EL (cell line): ENCODE measurements at regions not wholly inside any gene's neighbourhood (a gene's known extent, or its start where the extent isn't known, plus 50 kb on each side); places are given as distances from the start of the nearest gene placed in this dataset.

Experiments
- DNase-seq: peaks from one replicate; pipeline ENCODE4 v3.0.0-alpha.2; 2016

DNA sequence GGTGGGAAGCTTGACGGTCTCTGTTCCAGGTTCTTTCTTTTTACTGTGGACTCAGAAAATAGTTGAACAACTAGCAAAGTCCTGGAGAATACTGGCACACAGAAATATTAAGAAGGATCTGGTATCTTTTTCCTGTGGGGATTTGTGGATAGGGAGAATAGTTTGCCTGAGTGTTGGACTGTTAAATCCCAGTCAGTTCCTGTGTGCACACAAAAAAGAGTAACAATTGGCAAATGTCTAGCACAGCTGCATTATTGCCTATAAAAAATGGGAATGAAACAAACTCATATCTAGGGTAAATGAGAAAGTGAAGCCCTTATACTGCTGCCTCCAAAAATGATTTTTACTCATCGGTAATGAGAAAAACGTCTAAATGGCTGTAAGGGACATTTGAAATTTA is 828.2 kb downstream of the JRKL start:
- no peak for DNase-seq

DNA sequence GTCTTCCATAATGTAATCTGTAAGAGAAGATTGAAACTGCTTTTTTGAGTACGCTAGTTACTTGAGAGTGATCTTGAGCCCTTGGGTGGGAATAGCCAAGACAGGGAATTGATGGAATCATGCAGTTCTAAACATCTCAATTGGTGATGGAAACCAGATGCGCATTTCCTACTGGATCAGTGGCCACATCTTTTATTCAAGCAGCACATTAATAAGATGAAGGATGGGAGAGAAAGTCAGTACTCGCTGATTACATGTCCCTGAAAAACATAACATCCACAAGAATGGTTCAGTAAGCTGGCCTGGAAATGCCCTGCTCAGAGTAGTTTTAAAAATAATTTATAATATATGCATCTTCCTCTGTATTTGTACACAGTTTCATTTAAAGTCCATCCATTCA is 833.8 kb downstream of the JRKL start:
- no peak for DNase-seq

DNA sequence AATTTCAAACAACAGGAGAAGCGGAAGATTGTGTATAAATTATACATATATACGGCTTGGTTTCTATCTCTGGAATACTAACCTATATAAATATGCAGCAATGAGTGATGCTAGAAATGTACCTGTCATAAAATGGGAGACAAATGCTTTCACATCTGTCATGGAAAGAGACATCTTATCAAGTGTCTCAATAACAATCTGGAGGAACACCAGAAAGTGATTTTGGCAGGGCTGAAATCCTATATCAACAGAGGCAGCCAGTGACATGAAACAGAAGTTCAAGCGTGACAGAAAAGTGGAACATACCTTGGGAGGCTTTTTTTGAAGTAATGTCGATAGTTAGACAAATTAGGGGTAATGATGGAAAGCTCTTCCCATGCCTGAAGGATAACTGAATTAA is 834.6 kb downstream of the JRKL start:
- DNase-seq = no peak

DNA sequence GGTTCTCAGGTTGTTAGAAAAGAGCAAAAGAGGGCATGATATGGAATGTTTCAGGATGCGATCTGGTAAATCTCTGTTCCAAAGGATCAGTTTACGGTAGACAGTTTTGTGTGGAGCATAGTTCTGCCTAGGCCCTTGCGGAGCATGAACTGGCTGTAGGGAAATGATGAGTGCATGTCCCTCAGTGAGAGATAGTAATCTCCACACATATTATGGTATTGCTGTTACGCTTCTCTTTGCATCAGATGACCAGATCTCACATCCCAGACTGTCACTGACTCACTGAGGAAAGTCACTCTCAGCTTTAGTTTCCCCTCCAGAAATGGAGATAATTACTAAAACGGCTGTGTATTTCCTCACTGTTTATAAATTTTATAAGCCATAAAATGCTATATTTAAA is 836.0 kb downstream of the JRKL start:
- DNase-seq = no peak

DNA sequence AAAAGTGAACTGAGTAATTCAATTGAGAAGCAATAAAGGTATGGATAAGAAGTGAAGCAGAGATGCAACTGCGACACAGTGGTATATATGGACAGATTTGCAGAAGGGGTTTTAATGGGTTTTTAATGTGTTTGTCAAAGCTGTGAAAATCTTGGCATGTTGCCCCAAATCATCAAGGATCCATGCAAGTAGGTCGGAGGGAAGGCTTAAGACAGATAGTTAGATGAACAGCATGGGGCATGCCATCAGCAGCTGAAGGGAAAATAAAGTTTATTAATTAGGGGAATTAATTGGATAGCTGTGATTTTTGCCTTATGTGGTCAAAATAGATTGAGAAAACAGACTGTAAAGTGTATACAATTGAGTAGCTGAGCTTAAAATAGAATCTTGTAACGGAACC is 840.1 kb downstream of the JRKL start:
- DNase-seq = no peak

DNA sequence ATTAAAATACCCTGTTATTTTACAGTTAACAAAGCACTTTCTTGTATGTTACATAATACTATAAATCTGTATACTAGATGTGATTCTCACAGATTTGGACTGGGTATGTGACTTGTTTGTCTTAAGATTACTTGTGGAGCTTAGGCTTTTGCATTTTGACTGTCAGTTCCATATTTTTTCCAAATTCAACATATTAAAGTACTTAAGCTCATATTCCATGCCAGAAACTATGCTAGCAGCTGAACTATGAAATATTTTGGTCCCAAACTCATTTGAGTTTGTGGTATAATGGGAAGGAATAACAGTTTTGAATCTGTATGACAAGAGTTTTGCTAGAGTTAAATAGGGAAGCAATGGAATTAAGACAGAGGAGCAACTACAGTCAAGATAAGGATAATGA is 841.4 kb downstream of the JRKL start:
- DNase-seq = no peak

DNA sequence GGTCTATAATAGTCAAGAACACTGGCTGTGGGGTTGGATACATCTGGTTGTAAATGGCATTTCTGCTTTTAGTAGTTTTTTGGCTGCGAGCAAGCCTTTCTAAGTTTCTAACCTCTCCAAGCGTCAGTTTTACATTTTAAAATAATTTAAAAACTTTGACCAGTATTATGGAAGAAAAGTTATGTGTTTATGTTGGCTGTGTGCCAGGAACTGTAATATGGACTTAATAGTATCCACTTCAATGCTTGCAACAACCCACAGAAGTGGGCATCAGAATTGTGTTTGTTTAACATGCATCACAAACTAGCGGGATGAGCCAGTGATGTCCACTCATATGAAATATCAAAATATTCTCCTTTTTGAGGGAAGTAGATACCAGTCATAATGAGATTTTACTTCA is 844.2 kb downstream of the JRKL start:
- DNase-seq = no peak

DNA sequence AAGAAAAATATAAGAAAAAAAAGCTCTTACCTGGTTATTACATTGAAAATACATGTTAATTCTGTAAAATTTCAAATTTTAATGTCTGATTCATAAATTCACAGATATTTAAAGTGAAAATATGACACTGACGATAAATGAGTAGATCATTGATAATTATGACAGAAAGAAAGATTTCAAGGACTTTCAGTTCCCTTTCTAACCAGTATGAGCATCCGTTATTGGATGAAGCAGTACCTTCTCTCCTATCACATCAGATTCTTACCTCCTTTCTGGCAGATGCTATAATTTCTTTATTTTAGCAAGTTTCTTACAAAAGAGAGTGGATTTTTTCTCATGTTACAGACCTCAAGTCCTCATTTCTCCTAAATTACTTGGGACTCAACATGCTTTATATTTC is 847.3 kb downstream of the JRKL start:
- DNase-seq = no peak

DNA sequence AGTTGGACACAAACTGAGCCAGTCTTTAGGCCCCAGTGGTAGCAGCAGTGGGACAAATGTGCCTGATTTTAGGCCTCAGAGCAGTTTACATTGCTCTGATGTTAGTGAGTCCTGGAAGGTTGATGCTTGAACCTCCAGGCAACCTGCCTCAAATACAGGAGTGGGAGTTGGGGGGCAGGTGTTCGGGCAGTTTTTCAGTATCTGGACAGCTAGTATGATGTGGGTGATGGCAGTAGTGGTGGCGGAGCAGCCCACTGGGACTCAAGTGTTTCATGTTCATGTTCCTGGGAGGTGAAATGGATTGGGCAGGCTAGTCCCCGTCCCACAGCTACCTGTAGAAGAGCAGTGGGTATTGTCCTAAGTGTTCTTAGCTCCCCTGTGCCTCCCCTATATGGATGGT is 857.8 kb downstream of the JRKL start:
- DNase-seq = no peak

DNA sequence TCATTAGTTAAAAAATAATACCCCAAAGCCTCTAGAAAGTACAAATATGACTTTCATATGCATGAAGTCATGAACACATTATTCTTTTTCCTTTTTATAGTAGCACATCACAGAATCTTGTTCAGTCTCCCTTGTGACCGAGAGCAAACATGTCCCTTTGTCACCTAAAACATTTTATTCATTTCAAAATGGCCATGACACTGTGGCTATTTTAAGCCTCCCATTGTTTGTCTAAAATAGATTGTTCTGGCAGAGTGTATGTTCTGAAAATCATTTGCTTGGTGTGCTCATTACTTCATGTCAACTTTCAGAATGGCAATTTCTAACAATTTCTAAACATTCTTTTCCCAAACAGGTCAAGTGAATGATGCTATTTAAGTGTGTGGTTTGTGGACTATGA is 865.0 kb downstream of the JRKL start:
- no peak for DNase-seq

DNA sequence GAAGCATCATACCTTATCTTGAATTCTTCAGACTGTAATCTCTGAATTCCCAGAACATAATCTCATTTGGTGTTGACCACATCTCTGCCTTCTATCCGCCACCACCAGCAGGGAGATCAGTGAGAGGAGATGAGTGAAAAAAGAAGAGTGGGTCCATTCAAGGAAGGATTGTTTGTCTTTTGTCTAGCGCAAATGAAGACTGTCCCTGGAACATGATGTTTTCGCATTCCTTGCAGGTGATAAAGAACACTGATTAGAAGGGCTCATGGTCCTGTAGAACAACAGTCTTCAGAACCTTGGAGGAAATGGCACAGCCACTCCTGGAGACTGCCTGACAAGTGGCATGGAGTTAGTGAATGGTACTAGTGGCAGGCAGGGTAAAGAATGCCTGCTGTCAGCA is 869.6 kb downstream of the JRKL start:
- DNase-seq = no peak

DNA sequence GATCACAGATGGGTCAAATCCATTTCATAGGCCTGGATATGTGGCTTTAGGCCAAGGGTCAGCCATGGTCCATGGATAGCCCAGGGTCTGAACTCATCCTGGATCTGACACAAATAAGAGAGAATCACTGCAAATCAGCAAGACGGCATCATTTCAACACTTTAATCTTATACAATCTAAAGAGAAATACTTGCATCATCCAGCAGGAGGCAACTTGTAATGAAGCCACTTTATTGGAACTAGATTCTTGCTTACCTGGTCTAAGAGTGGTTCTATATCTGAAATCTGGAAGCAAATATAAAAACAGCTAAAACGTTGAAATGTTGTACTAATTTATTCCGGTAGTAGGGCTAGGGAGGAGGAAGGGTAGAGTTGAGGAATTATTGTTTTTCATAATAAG is 870.1 kb downstream of the JRKL start:
- no peak for DNase-seq

DNA sequence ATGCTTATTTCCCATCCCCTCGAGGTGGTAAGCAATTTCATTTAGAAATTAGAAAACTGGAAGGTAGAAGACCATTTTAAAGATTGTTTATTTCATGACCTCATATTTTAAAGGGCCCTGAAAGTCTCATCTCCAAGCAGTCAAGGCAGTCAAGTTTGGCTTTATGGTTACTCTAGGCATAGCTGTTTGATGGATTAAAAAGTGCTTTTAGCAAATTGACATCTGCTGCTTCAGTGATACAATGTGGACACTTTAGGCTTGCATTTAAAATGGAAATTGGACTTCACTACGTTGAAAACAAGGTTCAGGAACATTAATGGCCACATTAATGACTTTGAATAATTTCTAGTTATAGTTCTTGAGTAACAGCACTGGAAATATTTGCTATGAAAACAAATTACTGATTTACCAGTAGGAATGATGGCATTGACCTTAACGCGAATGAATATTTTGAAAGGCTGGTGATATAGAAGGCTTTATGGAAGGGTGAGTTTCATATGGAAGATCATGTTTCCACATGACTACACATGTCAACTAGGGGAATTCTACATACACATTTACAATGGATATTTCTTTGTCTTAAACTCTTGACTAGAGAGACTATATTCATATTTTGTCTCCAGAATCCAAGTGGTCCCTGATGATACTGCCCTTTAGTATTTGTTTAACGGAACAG is 873.5 kb downstream of the JRKL start:
- DNase-seq = no peak

DNA sequence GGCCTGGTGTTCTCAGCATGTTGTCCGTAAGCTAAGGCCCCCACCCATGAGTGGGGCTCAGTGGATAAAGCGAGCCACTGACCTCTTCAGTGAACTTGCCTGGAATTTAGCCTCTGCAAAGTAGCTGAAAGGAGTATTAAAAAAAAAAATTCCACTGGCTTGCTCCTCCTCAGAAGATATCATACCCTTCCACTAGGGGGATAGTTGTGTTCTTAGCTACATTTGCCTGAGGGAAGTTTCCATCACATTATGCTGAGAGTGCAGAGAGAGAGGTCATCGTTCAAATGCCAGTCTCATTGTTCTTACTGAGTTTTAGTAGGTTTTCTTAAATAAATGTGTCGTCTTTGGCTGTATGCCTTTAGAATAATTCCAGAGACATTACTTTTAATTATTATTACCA is 879.7 kb downstream of the JRKL start:
- DNase-seq = no peak

DNA sequence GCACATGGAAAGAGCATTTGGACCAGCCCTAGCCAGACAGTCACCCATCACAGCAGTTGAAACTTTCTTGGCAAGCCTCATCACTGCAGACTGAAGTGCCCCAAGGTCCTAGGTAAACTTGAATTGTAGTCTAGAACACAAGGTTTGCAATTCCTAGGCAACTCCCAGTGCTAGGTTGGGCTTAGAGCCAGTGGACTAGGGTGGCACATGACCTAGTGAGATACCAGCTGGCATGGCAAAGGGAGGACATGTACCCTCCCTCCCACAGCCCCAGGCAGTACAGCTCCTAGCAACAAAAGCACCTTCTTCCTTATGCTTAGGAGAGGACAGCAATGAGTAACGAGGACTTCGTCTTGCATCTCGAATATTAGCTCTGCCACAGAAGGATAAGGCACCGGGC is 889.5 kb downstream of the JRKL start:
- DNase-seq = no peak

DNA sequence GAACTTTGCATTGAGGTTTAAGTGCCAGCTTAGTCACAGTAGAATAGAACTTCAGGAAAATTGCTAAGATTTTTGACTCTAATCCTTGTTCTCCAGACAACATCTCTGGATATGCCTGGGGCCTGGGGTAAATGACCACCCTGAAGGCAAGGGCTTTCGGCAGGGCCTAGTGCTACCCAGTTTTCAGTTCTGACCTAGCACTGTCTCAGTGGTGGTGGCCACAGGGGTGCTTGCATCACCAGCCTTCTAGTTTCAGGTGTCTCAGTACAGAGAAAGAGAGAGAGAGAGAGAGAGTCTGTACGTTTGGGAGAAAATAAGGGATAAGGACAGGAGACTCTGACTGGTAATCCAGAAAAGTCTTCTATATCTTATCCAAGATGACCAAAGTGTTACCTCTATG is 890.5 kb downstream of the JRKL start:
- DNase-seq = no peak

DNA sequence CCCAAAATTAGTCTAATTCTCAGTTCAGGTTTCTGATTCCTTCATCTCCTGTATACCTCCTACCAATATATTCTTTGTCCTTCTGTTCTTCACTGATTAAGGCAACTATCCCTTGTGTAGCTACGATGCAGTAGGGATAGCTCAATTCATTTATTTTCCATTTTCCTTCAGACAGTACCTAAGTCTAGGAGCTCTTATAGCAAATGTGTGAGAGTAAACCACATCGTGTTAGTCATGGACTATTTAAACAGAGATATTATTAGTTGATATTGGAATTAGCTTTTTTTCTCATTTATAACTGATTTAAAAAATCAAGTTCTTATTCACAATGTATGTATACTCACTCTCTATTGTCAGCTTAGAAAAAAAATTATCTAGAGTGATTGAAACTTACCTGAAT is 900.0 kb downstream of the JRKL start:
- DNase-seq = no peak

DNA sequence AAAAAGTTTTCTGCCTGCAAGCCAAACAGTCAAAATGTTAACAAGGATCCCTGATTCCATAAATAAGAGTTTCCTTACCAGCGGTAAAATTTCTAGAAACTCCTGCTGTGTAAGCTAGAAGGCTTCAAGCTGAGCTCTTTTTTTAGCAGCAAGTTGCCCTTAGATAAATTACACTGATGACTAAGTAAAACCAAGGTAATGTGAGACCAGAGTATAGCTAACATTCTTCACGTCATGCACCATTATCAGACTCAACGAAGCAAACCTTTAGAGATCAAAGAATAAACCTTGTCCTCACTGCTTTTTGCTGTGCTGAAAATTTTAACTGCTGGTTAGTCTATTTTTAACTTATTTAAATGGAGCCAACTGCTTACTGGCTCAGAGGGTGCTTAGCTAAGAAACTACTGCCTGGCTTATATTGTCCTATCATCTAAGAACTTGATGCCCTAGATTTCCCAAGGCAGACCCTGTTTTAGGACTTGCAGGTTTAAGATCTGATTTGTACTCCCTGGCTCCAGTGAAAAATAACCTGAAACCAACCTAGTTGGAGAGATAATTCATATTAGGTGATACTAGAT is 900.7 kb downstream of the JRKL start:
- DNase-seq = no peak

DNA sequence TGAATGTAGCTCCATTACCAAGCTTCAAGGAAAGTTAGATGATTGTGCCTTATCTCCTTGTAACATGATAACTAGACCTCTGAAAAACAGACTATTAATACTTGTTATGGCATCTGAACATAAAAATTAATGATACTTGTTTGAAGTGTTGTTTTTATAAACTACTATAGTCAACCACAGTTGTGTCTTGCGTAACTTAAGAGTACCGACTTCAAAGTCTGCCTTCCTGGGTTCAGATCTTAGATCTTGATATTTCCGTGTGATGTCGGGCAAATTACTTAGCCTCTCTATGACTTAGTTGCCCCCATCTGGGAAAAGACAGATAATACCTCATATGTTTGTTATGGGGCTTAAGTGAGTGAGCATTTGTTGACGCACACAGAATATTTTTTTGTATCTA is 906.5 kb downstream of the JRKL start:
- DNase-seq = no peak

DNA sequence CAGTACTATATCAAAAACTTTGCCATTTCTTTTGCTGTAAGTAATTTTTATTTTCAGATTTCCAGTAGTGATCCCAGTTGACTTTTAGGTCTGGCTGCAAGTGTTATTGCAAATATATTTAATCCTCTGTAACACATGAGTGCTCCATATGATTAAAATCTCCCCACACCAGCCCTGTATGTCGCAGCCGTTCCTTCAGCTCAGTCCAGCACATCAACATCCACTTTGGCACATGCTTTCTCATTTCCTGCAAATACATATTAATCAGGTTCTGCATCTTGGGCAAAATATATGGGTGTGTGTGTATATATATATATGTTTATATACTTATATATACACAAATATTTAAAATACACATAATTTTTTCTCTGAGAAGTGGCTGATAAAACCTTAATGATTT is 919.5 kb downstream of the JRKL start:
- DNase-seq = no peak

DNA sequence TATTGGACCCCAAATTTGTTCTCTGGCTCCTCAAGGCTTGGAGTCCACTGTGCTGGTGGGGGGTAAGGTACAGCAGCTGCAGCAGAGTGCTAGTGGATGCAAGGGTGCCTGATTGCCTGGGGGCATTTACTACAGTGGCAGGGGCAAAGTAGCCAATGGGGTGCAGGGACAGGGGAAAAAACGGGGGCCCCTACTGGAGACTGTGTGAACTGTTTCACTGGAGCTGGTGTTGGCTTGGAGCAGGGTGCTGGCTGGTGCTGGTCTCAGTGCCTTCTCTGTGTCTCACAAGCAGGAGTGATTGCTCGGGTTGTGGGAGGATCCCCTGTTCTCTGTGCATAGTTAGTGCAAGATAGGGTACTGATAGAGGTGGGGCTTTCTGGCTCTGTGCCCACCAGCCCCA is 935.9 kb downstream of the JRKL start:
- no peak for DNase-seq

DNA sequence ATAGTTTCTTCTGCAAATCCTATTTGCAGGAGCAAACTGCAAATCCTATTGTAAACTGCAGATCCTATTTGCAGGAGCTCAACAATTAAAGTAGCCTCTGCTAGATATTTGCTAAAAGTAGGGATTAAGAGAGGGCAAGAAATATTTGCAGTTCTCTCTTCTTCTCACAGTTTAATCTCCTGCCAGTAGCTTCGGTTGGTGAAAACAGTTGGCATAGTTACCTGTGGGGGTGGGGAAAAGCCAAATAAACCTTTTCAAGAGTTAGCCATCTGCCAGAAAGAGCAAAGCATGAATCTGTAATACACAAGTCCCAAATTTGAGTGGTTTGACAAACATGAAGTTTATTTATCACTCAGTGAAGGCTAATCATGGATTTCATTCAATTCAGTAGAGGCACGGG is 942.5 kb downstream of the JRKL start:
- DNase-seq = no peak

DNA sequence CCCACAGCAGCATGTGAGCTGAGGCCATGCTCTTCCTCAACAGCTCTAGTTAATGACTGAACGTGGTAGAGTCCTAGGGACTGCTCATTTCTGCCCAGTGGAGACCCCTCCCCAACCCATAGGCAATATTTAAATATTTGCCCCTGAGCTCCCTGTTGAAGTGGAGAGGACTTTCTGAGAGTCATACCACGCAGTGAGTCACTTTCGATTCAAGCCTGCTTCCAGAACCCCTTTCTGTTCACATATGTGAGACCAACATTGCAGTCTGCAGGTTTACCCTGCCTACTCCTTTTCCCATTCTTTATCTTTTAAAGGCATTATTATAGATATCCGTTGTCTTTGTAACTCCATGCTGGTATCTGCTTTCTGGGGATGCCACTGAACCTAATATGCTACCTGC is 946.3 kb downstream of the JRKL start:
- DNase-seq = no peak

DNA sequence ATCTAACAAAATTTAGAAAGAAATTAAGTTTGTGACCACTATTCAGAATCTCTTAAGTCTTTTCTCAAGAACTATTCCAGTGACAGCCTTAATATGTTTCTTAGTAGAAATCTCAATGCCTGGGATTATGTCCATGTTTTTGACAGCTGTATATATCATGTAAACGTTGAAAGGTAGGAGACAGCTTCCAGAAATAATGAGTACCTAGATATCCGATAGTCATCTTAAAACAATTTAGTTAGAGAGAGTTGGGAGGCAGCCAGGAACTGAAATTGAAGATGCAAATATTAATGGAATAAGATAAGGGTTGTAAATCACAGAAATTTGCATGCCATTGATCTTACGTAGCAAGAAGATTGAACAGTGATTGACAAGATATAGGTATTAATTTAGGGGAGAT is 955.2 kb downstream of the JRKL start:
- no peak for DNase-seq

DNA sequence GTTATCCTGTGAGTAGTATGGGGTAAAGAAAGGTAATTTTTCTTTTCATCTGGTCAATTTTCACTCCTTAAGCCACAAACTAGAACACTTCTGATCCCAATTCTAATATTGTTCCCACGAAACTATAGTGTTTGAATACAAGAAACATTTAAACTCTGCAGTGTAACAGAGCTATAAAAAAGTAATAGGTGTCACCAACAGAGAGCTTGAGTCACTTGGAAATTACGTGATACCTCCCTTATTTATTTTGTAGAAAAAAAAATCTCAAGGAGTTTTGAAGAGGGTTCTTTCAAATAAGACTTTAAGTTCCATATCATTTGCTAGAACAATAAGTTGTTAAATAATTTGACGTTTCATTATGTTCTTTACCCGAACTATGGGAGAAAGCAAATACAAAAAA is 959.4 kb downstream of the JRKL start:
- no peak for DNase-seq

DNA sequence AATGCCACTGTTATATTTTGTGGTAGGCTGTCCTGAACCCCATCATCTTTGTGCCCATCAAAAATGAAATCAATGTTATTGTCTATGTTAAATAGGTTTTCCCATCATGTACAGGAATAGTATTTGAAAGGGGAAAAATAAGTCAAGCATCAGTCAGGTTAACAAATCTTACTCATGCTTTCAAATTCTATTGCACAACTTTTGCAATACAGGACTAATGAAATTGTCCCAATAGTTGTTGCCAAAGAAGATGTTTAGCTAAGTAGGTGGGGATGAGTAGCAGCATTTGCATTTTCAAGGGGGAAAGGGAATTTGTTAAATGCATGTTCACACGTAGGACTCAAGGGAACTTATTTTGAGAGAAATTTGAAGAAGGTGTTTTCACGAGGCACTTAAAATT is 962.1 kb downstream of the JRKL start:
- DNase-seq = no peak
